SU-DHL-6 (cell line): ENCODE measurements at regions not wholly inside any gene's neighbourhood (a gene's known extent, or its start where the extent isn't known, plus 50 kb on each side); places are given as distances from the start of the nearest gene placed in this dataset.

Experiments used
- EZH2phosphoT487 ChIP-seq: fragments of 200-600 bp; sonication (generic), shearing (Covaris generic); conservative IDR thresholded peaks from 2 replicates; pipeline ENCODE4 v1.6.1; 2018; ENCODE audit warnings: mild to moderate bottlenecking, antibody characterized with exemption, low read length, moderate library complexity, mixed read lengths
- TF ChIP-seq, protein P1 (sequence below): fragments of 200-600 bp; sonication (generic); IDR thresholded peaks from one replicate; pipeline ENCODE4 v1.5.1; 2017; ENCODE audit warnings: antibody characterized with exemption, mild to moderate bottlenecking, low read length, moderate library complexity; ENCODE audit not compliant: insufficient read depth, poor library complexity, severe bottlenecking

DNA sequence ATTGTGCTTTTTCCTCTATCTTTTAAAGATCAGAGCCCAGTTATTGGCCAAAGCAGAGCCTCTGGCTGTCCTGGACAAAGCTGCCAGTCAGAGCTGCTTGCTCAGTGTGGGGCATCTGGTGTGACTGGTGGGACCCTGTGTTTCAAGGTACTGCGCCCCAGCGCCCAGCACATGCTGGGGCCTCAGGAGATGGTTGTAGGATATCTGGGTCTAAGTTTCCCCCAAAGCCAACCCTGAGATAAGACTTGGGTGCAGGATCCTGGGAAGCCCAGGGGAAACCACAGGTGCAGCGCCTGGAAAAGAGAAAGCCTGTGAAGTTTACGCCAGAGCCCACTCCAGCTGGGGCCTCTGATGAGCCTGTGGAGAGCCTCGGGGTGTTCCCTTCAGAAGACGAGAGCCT, 117.7 kb downstream of the RPIA start:
- TF ChIP-seq, protein P1, sequence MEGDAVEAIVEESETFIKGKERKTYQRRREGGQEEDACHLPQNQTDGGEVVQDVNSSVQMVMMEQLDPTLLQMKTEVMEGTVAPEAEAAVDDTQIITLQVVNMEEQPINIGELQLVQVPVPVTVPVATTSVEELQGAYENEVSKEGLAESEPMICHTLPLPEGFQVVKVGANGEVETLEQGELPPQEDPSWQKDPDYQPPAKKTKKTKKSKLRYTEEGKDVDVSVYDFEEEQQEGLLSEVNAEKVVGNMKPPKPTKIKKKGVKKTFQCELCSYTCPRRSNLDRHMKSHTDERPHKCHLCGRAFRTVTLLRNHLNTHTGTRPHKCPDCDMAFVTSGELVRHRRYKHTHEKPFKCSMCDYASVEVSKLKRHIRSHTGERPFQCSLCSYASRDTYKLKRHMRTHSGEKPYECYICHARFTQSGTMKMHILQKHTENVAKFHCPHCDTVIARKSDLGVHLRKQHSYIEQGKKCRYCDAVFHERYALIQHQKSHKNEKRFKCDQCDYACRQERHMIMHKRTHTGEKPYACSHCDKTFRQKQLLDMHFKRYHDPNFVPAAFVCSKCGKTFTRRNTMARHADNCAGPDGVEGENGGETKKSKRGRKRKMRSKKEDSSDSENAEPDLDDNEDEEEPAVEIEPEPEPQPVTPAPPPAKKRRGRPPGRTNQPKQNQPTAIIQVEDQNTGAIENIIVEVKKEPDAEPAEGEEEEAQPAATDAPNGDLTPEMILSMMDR: no peak
- TF ChIP-seq EZH2phosphoT487: no peak
